ENCODE measurements at regions not wholly inside any gene's neighbourhood (a gene's known extent, or its start where the extent isn't known, plus 50 kb on each side); places are given as distances from the start of the nearest gene placed in this dataset.

DNA sequence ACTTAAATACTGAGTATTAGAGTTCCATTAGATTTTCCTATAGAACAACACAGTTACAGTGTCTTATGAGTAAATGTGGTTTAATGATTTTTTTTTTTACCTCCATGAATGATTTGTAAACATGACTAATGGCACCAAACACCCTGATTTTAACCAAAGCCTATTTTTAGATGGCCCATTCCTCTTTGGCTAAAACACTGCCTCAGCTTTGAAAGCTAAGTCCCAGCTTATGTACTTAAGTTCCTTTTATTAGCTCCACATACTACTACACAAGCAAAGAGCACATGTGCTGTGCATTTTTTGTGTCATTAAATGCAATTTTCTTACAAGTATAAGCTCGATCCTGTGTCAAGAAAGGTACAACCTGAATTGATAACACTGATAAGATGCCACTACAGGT, 575.6 kb upstream of the PITX2 start:
- DNase-seq = no peak
- H3K23ac ChIP-seq (ENCODE audit: low read depth, low read length) = no peak overlapping the region
- no peak for TF ChIP-seq CEBPB (IDR thresholded peaks at IDR 0.05; ENCODE audit: low read depth, low read length)
- TF ChIP-seq MXI1 (IDR thresholded peaks at IDR 0.05; ENCODE audit: borderline replicate concordance, low read depth, low read length) = no peak
- no peak for TF ChIP-seq CHD1 (IDR thresholded peaks at IDR 0.05; ENCODE audit: low read depth, low read length)
- TF ChIP-seq SMC3 (IDR thresholded peaks at IDR 0.05; ENCODE audit: low read depth, low read length) = no peak
- no peak for TF ChIP-seq POLR2A (IDR thresholded peaks at IDR 0.05; ENCODE audit: low read depth, low read length)
- no peak for TF ChIP-seq MAFK (IDR thresholded peaks at IDR 0.05; ENCODE audit: low read depth, low read length)
- TF ChIP-seq, protein P1, sequence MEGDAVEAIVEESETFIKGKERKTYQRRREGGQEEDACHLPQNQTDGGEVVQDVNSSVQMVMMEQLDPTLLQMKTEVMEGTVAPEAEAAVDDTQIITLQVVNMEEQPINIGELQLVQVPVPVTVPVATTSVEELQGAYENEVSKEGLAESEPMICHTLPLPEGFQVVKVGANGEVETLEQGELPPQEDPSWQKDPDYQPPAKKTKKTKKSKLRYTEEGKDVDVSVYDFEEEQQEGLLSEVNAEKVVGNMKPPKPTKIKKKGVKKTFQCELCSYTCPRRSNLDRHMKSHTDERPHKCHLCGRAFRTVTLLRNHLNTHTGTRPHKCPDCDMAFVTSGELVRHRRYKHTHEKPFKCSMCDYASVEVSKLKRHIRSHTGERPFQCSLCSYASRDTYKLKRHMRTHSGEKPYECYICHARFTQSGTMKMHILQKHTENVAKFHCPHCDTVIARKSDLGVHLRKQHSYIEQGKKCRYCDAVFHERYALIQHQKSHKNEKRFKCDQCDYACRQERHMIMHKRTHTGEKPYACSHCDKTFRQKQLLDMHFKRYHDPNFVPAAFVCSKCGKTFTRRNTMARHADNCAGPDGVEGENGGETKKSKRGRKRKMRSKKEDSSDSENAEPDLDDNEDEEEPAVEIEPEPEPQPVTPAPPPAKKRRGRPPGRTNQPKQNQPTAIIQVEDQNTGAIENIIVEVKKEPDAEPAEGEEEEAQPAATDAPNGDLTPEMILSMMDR (conservative IDR thresholded peaks at IDR 0.05; ENCODE audit: low read depth, low read length) = no peak
- TF ChIP-seq RFX5 (IDR thresholded peaks at IDR 0.05; ENCODE audit: low read depth, low read length) = no peak
- TF ChIP-seq, protein P2, sequence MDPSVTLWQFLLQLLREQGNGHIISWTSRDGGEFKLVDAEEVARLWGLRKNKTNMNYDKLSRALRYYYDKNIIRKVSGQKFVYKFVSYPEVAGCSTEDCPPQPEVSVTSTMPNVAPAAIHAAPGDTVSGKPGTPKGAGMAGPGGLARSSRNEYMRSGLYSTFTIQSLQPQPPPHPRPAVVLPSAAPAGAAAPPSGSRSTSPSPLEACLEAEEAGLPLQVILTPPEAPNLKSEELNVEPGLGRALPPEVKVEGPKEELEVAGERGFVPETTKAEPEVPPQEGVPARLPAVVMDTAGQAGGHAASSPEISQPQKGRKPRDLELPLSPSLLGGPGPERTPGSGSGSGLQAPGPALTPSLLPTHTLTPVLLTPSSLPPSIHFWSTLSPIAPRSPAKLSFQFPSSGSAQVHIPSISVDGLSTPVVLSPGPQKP (IDR thresholded peaks at IDR 0.05; ENCODE audit: borderline replicate concordance, low read depth, low read length) = no peak
- TF ChIP-seq, protein P3, sequence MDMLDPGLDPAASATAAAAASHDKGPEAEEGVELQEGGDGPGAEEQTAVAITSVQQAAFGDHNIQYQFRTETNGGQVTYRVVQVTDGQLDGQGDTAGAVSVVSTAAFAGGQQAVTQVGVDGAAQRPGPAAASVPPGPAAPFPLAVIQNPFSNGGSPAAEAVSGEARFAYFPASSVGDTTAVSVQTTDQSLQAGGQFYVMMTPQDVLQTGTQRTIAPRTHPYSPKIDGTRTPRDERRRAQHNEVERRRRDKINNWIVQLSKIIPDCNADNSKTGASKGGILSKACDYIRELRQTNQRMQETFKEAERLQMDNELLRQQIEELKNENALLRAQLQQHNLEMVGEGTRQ (IDR thresholded peaks at IDR 0.05; ENCODE audit: low read depth, low read length) = no peak
- TF ChIP-seq MAZ (IDR thresholded peaks at IDR 0.05; ENCODE audit: borderline replicate concordance, low read depth, low read length) = no peak
- TF ChIP-seq NFE2L2 (IDR thresholded peaks at IDR 0.05; ENCODE audit: low read depth, low read length) = no peak
- no peak for TF ChIP-seq RCOR1 (IDR thresholded peaks at IDR 0.05; ENCODE audit: insufficient replicate concordance, low read length)
- TF ChIP-seq FOS (IDR thresholded peaks at IDR 0.05; ENCODE audit: low read depth, low read length) = no peak
- no peak for TF ChIP-seq RAD21 (IDR thresholded peaks at IDR 0.05; ENCODE audit: low read length)
- TF ChIP-seq BHLHE40 (IDR thresholded peaks at IDR 0.05; ENCODE audit: low read depth, low read length) = no peak
- no peaks in the 10 kb centered on the region for H3K9me1 ChIP-seq (ENCODE audit: insufficient read depth, low read length)
- in situ Hi-C loops (cut with MboI; ENCODE audit: low sequenced_read_pairs) (no loop called here), dilution Hi-C loops (cut with HindIII; ENCODE audit: low sequenced_read_pairs, unreplicated experiment) (no loop called here), intact Hi-C loops (cut with micrococcal nuclease) (no loop called here)
- ChIA-PET POLR2A (ENCODE audit: unreplicated experiment) (no interaction called here), CTCF (no interaction called here)
- no peak overlapping the region for H2AK5ac ChIP-seq (ENCODE audit: low read depth, low read length)
- H4K91ac ChIP-seq (ENCODE audit: insufficient read depth, low read depth, low read length) = no peak overlapping the region
- no peaks in the 10 kb centered on the region for H3K4me1 ChIP-seq (ENCODE audit: control insufficient read depth, insufficient read depth, low read length)
- no peak overlapping the region for H3K4me3 ChIP-seq (ENCODE audit: insufficient read depth, low read depth, low read length)
- no peak overlapping the region for H4K8ac ChIP-seq (ENCODE audit: low read depth in 2 of 2, low read length in 2 of 2)
- no peaks in the 10 kb centered on the region for H4K20me1 ChIP-seq (ENCODE audit: insufficient read depth, low read length)
- no peak overlapping the region for H2AFZ ChIP-seq (replicated peaks; ENCODE audit: low read length, poor library complexity)
- no peak overlapping the region for H2AK9ac ChIP-seq (replicated peaks; ENCODE audit: low read depth, low read length, poor library complexity)
- no peak overlapping the region for H3K56ac ChIP-seq (ENCODE audit: extremely low read depth, insufficient read depth, low read length)
- no peaks in the 10 kb centered on the region for H3K9me3 ChIP-seq (ENCODE audit: control insufficient read depth, insufficient read depth, low read length)
- no CpG with 5 or more reads among the region's 1 CpG for WGBS, 2 experiments (ENCODE audit: extremely low coverage in 2 of 2, insufficient read length in 1 of 2)
- no TSS peak for BruUV-seq (replicated peaks)
- no peak overlapping the region for H2BK5ac ChIP-seq (ENCODE audit: low read depth, low read length, poor library complexity, severe bottlenecking)
- H3K79me1 ChIP-seq (ENCODE audit: low read depth in 1 of 2, low read length in 2 of 2) = no peaks in the 10 kb centered on the region
- no peak for ATAC-seq (ENCODE audit: low read depth)
- H3K18ac ChIP-seq (ENCODE audit: low read depth, low read length) = no peak overlapping the region
- H3K27ac ChIP-seq (ENCODE audit: insufficient read depth, low read length) = no peak overlapping the region
- H4K5ac ChIP-seq (ENCODE audit: low read depth, low read length) = no peak overlapping the region
- H2BK20ac ChIP-seq (ENCODE audit: low read depth, low read length) = no peak overlapping the region
- no peak overlapping the region for H2BK15ac ChIP-seq (ENCODE audit: low read depth, low read length)
- no peaks in the 10 kb centered on the region for H3K36me3 ChIP-seq (ENCODE audit: control insufficient read depth, insufficient read depth, low read length)
- H3K9ac ChIP-seq (ENCODE audit: low read depth, low read length) = no peak overlapping the region
- H2BK120ac ChIP-seq (ENCODE audit: low read depth, low read length) = no peak overlapping the region
- no peak overlapping the region for H3K4ac ChIP-seq (ENCODE audit: low read depth, low read length)
- no peaks in the 10 kb centered on the region for H3K27me3 ChIP-seq (ENCODE audit: control insufficient read depth, insufficient read depth, low read length)
- no peak overlapping the region for H3K14ac ChIP-seq (replicated peaks; ENCODE audit: low read depth, low read length)
- H3K4me2 ChIP-seq (ENCODE audit: low read depth, low read length) = no peak overlapping the region

Data from IMR-90 (cell line).